Esophagus muscularis mucosa (tissue), 4 donors: ENCODE measurements at regions not wholly inside any gene's neighbourhood (a gene's known extent, or its start where the extent isn't known, plus 50 kb on each side); places are given as distances from the start of the nearest gene placed in this dataset.

ENCODE experiments used
- DNase-seq: peaks from one replicate; pipeline ENCODE4 v3.0.0-alpha.2; 2017; ENCODE audit errors: extremely low spot score
- H3K27ac ChIP-seq, 4 donors: fragments of 200-600 bp; sonication (generic); replicated peaks in 1 of 4; 1 replicate in 3 of 4; 2 replicates in 1 of 4; pipeline ENCODE4 v1.5.1; 2016 to 2019; ENCODE audit warnings: mild to moderate bottlenecking in 1 of 4
- H3K27me3 ChIP-seq, 4 donors: fragments of 200-600 bp; sonication (generic); one replicate each; pipeline versions ENCODE4 v1.5.1 to v1.6.0; 2016 to 2019
- H3K36me3 ChIP-seq, 4 donors: fragments of 200-600 bp; sonication (generic); one replicate each; pipeline ENCODE4 v1.5.1; 2016 to 2019
- H3K4me1 ChIP-seq, 4 donors: fragments of 200-600 bp; sonication (generic); one replicate each; pipeline ENCODE4 v1.5.1; 2016 to 2019
- H3K4me3 ChIP-seq, 4 donors: fragments of 200-600 bp; sonication (generic); 1 replicate in 2 of 4; 2 replicates in 2 of 4; pipeline ENCODE4 v1.5.1; 2016 to 2019; ENCODE audit warnings: mild to moderate bottlenecking in 4 of 4, moderate library complexity in 1 of 4
- H3K9me3 ChIP-seq, 4 donors: fragments of 200-600 bp; sonication (generic); 1 replicate in 3 of 4; 2 replicates in 1 of 4; pipeline ENCODE4 v1.5.1; 2016 to 2019
- EP300 ChIP-seq: sonication (generic); formaldehyde crosslinking; IDR thresholded peaks from one replicate; pipeline ENCODE4 v1.6.1; 2017; ENCODE audit warnings: antibody characterized with exemption
- POLR2A ChIP-seq: fragments of 450-650 bp; IDR thresholded peaks from one replicate; pipeline ENCODE4 v1.6.1; 2017; ENCODE audit warnings: antibody characterized with exemption, moderate library complexity, mild to moderate bottlenecking, low read depth
- POLR2AphosphoS5 ChIP-seq, 2 donors: sonication (generic); formaldehyde crosslinking; IDR thresholded peaks; one replicate each; pipeline ENCODE4 v1.6.1; 2017; ENCODE audit warnings: antibody characterized with exemption in 2 of 2
- WGBS: methylation state at CpG from one replicate; pipeline ENCODE4 v1.1.5; 2018; 5-methylcytosine and 5-hydroxymethylcytosine counted together
- intact Hi-C: fragments of 100-400 bp; cut with DNase I; formaldehyde crosslinking; loops from one replicate; pipeline ENCODE4 v1.15.1; 2023
- TF ChIP-seq, protein P1 (sequence below), 3 experiments: fragments of 200-600 bp in 2 of 3; fragments of 450-650 bp in 1 of 3; sonication (generic) in 2 of 3; IDR thresholded peaks; one replicate each; pipeline ENCODE4 v1.5.1; 2017 to 2019; ENCODE audit warnings: antibody characterized with exemption in 3 of 3, mild to moderate bottlenecking in 2 of 3, moderate library complexity in 1 of 3

DNA sequence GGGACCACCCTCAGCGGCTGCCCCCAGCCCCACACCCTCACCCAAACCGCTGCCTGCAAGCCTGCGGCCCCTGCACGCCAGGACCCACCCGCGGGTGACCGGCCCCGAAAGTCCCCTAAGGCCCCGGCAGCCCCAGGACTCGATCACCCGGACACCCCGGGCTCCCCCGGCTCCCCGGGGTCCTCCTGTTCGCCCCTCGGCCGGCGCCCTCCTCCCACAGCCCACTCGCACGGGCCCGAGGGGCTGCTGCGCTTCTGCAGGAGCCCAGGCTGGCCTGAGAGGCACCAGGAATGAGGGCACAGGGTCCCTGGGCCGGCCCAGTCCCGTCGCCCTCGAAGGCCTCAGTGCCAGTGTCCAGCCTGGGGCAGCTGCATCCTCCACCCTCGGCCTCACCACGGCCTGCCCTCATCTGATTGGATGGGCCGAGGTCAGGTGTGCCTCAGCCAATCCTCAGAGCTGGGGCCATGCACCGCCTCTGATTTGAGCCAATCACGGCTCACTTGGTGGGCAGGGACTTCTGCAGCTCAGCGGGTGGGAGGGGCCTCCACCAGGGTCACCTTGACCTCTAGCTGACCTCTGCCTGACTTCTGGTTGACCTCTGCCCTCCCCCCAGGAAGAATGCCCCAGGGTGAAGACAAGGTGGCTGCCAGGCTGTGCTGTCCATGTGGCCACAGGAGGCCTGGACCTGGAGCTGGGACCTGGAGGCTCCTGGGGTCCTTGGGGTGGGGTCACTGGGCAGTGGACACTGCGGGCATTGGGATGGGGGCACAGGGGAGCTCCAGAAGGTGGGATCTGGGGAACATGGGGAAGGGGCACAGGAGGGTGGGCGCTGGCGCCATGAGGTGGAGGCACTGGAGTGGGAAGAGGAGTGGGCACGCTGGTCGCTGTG is 97.6 kb upstream of the NKX1-1 start:
- no peak for TF ChIP-seq POLR2AphosphoS5 (IDR thresholded peaks at IDR 0.05)
- TF ChIP-seq EP300 = no peak
- TF ChIP-seq POLR2A = no peak
- TF ChIP-seq, protein P1, sequence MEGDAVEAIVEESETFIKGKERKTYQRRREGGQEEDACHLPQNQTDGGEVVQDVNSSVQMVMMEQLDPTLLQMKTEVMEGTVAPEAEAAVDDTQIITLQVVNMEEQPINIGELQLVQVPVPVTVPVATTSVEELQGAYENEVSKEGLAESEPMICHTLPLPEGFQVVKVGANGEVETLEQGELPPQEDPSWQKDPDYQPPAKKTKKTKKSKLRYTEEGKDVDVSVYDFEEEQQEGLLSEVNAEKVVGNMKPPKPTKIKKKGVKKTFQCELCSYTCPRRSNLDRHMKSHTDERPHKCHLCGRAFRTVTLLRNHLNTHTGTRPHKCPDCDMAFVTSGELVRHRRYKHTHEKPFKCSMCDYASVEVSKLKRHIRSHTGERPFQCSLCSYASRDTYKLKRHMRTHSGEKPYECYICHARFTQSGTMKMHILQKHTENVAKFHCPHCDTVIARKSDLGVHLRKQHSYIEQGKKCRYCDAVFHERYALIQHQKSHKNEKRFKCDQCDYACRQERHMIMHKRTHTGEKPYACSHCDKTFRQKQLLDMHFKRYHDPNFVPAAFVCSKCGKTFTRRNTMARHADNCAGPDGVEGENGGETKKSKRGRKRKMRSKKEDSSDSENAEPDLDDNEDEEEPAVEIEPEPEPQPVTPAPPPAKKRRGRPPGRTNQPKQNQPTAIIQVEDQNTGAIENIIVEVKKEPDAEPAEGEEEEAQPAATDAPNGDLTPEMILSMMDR (IDR thresholded peaks at IDR 0.05) = no peak
- H3K27me3 ChIP-seq = peaks cover 0 to 95% (median 2%) of the 10 kb centered on the region in 4 donors
- no peaks in the 10 kb centered on the region for H3K36me3 ChIP-seq
- no peak for DNase-seq
- WGBS = 81% methylated on average over 28 of the region's 37 CpGs
- intact Hi-C loops = no loop called here
- H3K27ac ChIP-seq = no peak overlapping the region
- H3K4me1 ChIP-seq = peaks cover 0 to 8% (median 0%) of the 10 kb centered on the region in 4 donors
- H3K4me3 ChIP-seq = no peak overlapping the region
- H3K9me3 ChIP-seq = no peaks in the 10 kb centered on the region

DNA sequence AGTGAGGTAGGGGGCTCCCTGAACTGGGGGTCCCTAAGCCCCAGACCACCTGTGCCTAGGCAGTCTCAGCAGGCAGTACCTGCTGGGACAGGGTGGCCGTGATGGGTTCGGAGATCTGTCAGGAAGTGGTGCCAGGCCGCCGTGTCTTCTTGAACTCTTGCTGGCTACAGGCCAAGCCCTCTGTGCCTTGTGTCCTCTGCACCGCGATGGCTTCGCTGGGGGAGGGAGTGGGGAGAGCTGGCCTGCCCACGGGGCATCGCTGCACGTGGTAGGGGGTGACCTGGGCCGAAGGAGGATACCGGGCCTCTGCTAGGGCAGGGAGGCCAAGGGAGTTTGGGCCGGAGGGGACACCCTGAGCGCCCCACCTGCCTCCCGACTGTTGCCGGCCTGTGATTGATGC is 96.7 kb upstream of the NKX1-1 start:
- TF ChIP-seq POLR2A = no peak
- no peak for TF ChIP-seq POLR2AphosphoS5 (IDR thresholded peaks at IDR 0.05)
- TF ChIP-seq EP300 = no peak
- TF ChIP-seq, protein P1 (IDR thresholded peaks at IDR 0.05) = no peak
- Histone ChIP-seq H3K27me3 (peaks cover 0 to 86% (median 0%) of the 10 kb centered on the region in 4 donors), H3K4me3 (no peak overlapping the region), H3K9me3 (no peaks in the 10 kb centered on the region), H3K36me3 (no peaks in the 10 kb centered on the region), H3K27ac (no peak overlapping the region), H3K4me1 (peaks cover 0 to 8% (median 0%) of the 10 kb centered on the region in 4 donors)
- intact Hi-C loops = no loop called here
- no peak for DNase-seq
- WGBS = 55% methylated on average over 8 of the region's 16 CpGs

- H3K27ac ChIP-seq = no peak overlapping the region
- 85% methylated on average over 16 of the region's 16 CpGs for WGBS
- DNase-seq = no peak
- TF ChIP-seq POLR2A (no peak), EP300 (no peak), POLR2AphosphoS5 (IDR thresholded peaks at IDR 0.05) (no peak)
- TF ChIP-seq, protein P1 (IDR thresholded peaks at IDR 0.05) = no peak
- H3K9me3 ChIP-seq = no peaks in the 10 kb centered on the region
- intact Hi-C loops = no loop called here
- no peak overlapping the region for H3K4me3 ChIP-seq
- no peaks in the 10 kb centered on the region for H3K36me3 ChIP-seq
- peaks cover 0 to 81% (median 0%) of the 10 kb centered on the region in 4 donors for H3K27me3 ChIP-seq
- H3K4me1 ChIP-seq = peaks cover 0 to 8% (median 0%) of the 10 kb centered on the region in 4 donors
Measured at GRCh38 chr4:1502501-1502886, 96.3 kb upstream of the NKX1-1 start.

GRCh38 chr4:1501754-1502500 is 95.7 kb upstream of the NKX1-1 start:
- intact Hi-C loops = no loop called here
- peaks cover 0 to 80% (median 0%) of the 10 kb centered on the region in 4 donors for H3K27me3 ChIP-seq
- H3K27ac ChIP-seq = no peak overlapping the region
- no peaks in the 10 kb centered on the region for H3K9me3 ChIP-seq
- H3K36me3 ChIP-seq = no peaks in the 10 kb centered on the region
- H3K4me1 ChIP-seq = peaks cover 0 to 8% (median 0%) of the 10 kb centered on the region in 4 donors
- no peak for TF ChIP-seq POLR2A
- no peak for TF ChIP-seq POLR2AphosphoS5 (IDR thresholded peaks at IDR 0.05)
- DNase-seq = no peak
- no peak overlapping the region for H3K4me3 ChIP-seq
- 56% methylated on average over 8 of the region's 23 CpGs for WGBS

DNA sequence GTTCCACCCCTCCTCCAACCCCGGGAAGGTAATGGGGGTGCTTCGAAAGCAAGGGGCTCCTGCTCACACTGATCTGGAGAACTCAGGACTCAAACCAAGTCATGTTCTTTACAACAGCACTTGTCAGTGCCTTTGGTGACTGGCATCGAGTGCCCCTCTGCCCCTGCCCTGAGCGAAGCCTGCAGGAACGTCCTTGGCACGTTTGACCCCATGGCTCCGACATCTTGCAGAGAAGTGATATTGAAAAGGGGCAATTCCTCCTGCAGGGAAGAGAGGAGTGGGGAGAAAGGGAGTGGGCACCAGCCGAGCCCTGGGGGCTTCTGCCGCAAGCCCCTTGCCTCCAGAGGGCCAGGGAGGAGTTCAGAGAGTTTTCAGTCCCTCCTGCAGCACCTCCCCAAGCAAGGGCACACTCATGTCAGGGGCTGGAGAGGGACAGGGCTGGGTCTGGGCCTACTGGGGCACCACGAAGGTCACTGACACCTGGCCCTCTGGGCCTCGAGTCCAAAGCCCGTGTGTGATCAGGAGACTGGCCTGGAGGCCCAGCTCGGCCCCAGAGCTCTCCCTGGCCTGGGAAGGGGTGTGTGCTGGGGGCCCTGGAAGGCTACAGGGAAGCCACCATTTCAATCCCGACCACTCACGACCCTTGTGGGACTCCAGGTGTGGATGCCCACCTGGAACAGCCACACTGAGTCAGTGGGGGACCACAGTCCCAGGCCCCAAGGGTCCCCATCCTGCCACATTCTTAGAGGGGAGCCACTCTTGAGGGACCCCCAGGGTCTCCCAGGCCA is 94.9 kb upstream of the NKX1-1 start:
- H3K27ac ChIP-seq = no peak overlapping the region
- no peak overlapping the region for H3K4me3 ChIP-seq
- H3K36me3 ChIP-seq = no peaks in the 10 kb centered on the region
- no peaks in the 10 kb centered on the region for H3K9me3 ChIP-seq
- no peak for TF ChIP-seq POLR2A
- TF ChIP-seq EP300 = no peak
- TF ChIP-seq, protein P1 (IDR thresholded peaks at IDR 0.05) = no peak
- no peak for TF ChIP-seq POLR2AphosphoS5 (IDR thresholded peaks at IDR 0.05)
- DNase-seq = no peak
- H3K4me1 ChIP-seq = peaks cover 0 to 8% (median 0%) of the 10 kb centered on the region in 4 donors
- 84% methylated on average over 13 of the region's 15 CpGs for WGBS
- H3K27me3 ChIP-seq = peaks cover 0 to 80% (median 0%) of the 10 kb centered on the region in 4 donors
- intact Hi-C loops = no loop called here
